ENCODE measurements at regions not wholly inside any gene's neighbourhood (a gene's known extent, or its start where the extent isn't known, plus 50 kb on each side); places are given as distances from the start of the nearest gene placed in this dataset.

DNA sequence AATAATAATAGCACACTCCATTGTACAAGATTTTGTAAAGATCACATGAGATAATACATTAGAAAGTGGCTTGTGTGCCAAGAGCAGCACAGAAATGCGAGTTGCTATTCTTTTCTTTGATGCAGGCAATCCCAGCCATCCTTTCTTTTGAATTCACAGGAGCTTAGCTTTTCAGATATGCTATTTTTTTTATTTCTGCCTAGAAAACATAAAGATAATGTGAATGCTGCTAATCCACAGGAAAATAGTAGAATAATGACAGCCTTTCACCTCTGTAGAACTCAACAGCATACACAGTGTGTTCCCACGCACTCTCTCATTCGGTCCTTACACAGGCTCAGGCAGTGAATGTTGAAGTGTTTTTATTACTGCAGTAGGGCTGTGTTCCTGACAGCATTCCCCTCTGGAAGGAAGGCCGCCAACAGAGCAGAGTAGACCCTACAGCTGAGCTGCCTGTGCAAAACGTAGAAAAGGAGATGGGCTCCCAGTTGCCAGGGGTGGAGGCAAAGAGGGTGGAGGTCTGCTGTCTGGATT lies 138.8 kb upstream of the TAPT1 start:
- no peak for DNase-seq (ENCODE audit: low spot score)

DNA sequence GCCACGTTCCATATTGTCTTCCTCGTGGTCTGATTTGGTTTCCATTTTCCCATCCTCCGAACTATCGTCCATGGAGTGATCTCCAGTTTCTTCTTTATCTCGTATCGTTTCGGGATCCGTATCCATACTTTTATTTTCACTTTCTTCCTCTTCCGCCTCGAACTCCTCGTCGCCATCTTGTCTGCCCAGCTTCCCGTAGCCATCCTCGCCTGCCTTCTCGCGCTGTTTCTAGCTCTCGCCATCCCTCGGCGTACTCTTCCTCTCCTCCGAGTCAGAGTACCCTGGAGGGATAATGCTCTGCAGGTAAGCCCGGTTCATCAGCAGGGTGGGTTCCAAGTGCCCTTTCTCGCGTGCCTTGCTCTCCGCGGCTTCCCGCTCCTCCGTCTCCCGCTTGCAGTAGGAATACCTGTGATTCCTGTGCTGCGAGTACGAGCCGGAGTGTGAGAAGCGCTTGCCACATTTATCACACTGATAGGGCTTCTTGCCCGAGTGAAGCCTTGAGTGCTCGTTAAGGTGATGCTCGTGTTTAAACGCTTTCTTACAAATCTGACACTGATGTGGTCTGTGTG lies 134.5 kb upstream of the TAPT1 start:
- DNase-seq (ENCODE audit: low spot score) = no peak

DNA sequence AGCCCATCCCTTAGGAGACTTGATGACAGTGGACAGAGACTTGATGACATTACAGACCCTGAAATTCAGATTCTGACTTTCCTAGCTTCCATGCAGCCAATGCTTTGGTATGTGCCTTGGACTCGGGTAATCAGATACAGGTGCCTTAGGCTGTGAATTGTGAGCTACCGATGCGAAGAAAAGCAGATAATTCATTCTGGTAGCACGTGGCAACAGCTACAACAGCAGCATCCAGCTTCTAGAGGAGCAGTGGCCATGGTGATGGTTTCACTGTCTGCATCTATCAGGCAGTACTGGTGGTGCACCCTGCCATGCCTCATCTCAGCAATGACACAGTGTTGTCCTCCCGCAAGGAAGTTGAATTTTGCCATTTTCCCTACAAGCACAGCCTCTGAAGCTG lies 126.9 kb upstream of the TAPT1 start:
- DNase-seq (ENCODE audit: low spot score) = no peak

DNA sequence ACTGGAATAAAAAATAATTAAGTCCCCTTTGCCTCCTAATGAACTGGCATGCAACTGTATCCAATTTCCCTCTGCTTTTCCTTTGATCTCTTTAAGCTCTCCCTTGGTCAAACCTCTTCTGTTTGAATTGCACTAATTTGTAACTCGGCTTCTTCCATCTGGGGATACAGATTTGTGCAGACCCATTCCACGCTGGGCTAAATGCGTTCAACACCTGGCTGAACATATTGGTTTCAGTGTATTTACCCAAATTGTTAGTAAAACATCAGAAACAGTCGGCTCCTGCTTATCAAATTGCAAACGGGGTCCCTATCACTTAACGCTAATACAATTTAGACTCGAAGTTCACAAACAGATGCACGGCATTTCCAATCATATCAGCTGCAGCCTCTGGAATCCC lies 124.9 kb upstream of the TAPT1 start:
- no peak for DNase-seq (ENCODE audit: low spot score)

DNA sequence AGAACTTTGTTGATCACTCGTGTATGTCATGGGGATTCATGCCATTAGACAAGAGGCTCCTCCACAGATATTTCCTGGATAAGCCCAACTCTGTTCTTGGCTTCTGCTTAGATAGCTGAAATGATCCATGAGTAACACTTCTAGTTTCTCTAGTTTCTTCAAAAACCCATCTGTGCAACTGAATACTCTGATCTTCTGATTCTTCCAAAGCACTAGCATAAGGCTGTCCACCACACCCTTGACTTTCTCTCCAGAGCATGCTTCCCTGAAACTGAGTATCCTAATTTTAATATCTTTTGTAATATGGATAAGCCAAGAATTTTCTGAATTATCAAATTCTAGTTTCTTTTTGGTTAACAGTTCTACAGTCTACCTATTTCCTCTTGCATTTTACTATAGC lies 118.6 kb upstream of the TAPT1 start:
- no peak for DNase-seq (ENCODE audit: low spot score)

DNA sequence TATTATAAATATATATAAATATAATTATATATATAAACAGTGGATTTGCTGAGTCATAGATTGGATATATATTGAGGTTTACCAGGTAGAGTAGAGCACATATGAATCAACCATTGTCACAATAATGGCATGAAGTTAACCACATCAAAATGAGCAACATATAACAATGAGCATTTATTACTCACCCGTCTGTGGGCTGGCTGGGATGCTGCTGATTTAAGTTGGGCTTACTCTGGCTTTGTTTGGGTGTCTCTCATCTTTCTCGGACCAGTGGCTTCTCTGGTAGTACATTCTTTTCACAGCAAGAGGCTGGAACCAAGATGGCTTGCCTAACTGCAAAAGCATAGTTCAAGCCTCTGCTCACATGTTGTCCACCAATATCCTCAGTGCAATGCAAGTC lies 111.7 kb upstream of the TAPT1 start:
- no peak for DNase-seq (ENCODE audit: low spot score)

DNA sequence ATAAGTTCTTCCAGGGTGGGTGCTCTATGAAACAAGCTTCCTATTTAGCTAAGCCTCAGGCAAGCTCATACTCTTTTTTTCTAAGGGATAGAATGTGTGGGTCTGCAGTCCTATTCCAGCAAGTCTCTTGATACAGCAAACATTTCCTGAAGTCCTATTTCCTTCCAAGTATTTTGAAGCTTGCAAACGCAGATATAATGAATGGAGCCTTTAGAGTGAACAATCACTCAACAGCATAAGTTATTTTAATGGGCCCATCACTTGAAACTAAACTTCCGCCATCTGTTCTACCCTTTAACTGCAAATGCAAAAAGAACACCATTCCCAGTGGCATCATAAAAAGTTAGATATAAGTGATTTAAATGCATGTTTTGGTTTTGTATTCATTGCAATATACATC lies 108.3 kb upstream of the TAPT1 start:
- no peak for DNase-seq (ENCODE audit: low spot score)

DNA sequence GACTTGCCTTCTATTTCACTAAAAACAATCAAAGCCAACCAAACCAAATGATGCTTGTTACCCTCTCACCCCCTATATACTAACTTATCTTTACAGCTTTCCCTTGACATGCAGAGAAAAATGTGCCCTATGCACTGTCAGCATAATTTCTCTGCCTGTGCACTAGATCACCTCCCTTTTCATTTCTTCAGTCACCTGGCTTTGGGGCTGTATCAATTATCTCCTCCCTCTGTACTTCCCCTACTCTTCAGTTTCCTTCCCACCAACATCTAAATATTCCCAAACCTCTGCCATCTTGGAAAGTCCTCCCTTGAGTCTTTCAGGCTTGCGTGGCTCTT lies 103.5 kb upstream of the TAPT1 start:
- no peak for DNase-seq (ENCODE audit: low spot score)

DNA sequence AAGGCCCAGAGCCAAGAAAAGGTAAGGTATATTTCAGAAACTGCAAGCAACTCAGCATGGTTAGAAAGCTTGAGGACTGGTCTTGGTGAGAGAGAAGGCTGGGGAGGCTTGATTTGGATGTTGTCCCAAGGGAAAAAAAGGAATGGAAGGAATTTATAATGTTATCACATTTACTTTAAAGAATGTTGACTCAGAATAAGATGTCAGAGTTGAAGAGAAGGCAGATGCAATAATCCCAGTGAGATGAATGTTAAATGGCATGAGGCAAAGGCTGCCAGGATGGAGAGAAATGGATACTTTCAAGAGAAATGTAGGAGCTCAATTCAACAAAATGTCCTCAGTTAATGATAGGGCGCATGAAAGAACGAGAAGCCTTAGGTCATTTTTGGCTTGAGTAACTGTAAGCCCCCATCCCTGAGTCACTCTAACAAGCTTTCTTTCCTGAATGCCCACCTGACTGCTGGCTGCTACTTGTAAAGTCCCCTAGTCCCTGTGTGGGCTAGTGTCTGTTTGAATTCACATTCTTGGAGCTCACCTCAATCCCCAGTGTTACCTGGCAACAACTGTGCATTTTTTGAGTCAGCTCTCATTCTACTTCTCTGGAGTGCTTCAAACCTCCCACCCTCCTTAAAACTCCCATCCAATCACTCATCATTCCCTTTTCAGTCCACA lies 103.0 kb upstream of the TAPT1 start:
- DNase-seq (ENCODE audit: low spot score) = no peak

GRCh38 chr4:16322183-16322582 lies 95.9 kb upstream of the TAPT1 start:
- DNase-seq (ENCODE audit: low spot score) = no peak

DNA sequence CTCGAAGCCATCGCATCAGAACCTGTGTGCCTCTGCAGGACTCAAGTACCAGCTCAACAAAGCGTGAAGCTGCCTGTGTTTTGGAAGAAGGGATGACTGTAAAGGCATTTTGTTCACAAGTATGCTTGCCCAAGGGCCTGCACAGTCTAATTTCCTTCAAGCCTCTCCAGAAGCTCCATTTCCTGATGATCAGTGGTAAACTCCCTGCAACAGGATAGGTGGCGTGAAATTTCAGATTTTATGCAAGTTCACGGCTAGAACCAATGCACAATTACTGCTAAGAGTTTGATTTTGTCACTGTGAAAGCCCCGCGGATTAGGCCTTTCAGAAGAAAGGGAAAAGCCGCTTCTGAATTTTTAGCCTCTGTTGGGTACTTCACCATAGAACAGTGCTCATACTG lies 89.2 kb upstream of the TAPT1 start:
- DNase-seq (ENCODE audit: low spot score) = no peak

GRCh38 chr4:16310606-16311005 lies 84.3 kb upstream of the TAPT1 start:
- no peak for DNase-seq (ENCODE audit: low spot score)

- DNase-seq (ENCODE audit: low spot score) = no peak
Measured at GRCh38 chr4:16302648-16303047, 76.4 kb upstream of the TAPT1 start.

- DNase-seq (ENCODE audit: low spot score) = no peak
Measured at GRCh38 chr4:16297003-16297402, 70.7 kb upstream of the TAPT1 start.

DNA sequence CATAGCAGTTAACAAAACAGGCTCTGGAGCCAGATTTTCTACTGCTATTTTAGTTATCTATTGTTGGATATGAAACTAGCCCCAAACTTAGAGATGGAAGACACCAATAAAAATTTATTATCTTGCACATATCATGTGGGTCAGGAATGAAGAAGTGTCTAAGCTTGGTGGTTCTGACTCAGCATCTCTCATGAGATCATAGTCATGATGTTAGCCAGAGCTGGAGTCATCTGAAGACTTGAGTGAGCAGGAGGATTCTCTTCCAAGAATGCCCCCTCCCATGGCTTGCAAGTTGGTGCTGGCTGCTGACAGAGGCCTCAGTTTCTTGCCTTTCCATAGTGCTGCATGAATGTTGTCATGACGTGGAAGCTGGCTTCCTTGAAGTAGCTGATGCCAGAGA lies 68.2 kb upstream of the TAPT1 start:
- DNase-seq (ENCODE audit: low spot score) = no peak

DNA sequence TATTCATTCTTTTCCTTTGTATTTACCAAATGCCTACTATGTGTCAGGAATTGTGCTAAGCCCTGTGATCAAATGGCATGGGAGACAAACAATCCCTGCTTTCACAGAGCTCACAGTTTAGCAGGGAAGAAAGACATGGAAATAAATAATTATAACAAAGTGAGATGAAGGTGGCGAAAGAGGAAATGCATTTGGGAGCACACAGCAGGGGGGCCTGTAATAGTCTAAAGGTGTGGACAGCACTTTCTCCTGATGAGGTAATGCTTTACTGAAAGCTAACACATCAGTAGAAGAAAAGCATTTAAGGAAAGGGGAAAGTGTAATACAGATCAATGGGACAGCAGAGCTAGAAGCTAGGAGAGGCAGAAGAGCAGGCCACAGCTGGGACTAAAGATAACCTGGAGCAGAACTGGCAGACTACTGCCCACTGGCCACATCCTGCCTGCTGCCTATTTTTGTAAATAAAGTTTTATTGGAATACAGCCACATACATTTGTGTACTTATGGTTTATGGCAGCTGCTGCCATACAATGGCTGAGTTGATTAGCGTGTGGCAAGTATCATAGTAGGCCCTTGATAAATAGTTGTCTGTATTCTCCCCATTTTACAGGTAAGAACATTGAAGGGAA lies 67.1 kb upstream of the TAPT1 start:
- no peak for DNase-seq (ENCODE audit: low spot score)

DNA sequence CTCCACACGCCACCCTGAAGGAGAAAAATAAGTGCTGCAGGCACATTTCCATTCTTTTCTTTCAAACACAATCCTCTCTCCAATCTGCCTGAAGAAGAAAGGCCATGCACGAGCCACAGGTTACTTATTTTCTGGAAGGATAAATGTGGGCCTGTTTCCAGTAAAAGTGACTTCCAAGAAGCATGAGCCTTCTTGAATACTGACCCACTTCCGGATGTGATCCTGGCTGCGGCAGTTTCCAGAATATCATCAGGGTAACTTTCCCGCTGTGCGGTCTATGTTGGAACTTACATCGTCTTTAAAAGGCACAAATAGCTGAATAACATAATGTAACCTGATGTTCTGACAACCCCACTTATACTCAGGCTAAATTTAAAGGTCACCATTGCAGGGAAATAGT lies 66.3 kb upstream of the TAPT1 start:
- DNase-seq (ENCODE audit: low spot score) = no peak

DNA sequence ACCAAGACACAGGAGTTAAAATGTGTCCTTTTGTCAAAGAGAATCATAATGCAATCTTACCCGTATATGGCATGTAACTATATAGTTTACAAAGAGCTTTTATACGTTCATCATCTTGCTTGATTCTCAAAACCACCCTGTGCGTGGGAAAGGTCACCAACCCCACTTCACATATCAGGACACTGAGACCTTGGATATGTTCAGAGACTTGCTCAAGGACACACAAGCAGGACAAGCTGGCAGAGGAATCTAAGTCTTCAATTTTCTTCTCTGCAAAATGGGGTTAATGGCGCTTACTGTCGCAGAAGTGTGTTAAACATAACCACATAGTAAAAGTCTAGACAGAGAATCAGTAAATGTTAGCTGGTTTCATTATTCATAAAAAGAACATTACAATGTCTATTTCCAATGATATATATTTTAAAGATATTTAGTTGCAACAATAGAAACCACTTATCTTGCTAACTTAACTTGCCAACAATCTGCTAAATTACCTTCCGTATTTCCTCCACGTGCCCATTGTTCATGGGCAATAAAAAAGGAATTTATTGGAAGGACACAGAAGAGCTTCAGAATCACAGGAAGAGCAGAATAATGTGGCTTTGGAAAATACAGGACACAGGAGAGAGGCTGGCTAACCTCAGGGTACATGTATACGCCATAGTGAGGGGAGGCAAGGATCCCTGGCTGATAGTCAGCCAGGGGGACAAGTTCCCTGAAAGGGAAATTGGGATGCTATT lies 64.6 kb upstream of the TAPT1 start:
- no peak for DNase-seq (ENCODE audit: low spot score)

GRCh38 chr4:16289897-16290554 lies 63.8 kb upstream of the TAPT1 start:
- DNase-seq (ENCODE audit: low spot score) = peak; percentile 13

DNA sequence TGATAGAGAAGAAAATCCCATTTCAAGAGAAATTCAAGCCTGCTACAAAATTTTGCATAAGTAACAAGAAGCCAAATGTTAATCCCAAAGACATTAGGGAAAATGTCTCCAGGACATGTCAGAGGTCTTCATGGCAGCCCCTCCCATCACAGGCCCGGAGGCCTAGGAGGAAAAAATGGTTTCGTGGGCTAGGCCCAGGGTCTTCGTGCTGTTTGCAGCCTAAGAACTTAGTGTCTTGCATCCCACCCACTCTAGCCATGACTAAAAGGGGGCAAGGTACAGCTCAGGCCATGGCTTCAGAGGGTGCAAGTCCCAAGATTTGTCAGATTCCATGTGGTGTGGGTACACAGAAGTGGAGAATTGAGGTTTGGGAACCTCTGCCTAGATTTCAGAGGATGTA lies 57.8 kb upstream of the TAPT1 start:
- DNase-seq (ENCODE audit: low spot score) = no peak

GRCh38 chr4:16278178-16278577 lies 51.9 kb upstream of the TAPT1 start:
- no peak for DNase-seq (ENCODE audit: low spot score)

All from activated CD4-positive, alpha-beta T cell treated with anti-CD3 and anti-CD28 coated beads, Interleukin-2, Interleukin-4, amounts not matched to agents 100 ng/mL and 50 ng/mL, durations not matched to agents 16 hours and 8 hours (primary cell).